GM12892 (cell line): ENCODE measurements at regions not wholly inside any gene's neighbourhood (a gene's known extent, or its start where the extent isn't known, plus 50 kb on each side); places are given as distances from the start of the nearest gene placed in this dataset.

Experiments
- POLR2A ChIP-seq: IDR thresholded peaks from 2 replicates; pipeline ENCODE4 v1.6.1; 2011; ENCODE audit warnings: low read depth, low read length, control low read depth
- POLR2AphosphoS5 ChIP-seq: IDR thresholded peaks from 2 replicates; pipeline ENCODE4 v1.6.1; 2011; ENCODE audit warnings: low read depth, low read length, control low read depth
- TAF1 ChIP-seq: IDR thresholded peaks from 2 replicates; pipeline ENCODE4 v1.6.1; 2011; ENCODE audit warnings: low read depth, mild to moderate bottlenecking, control low read depth, low read length, borderline replicate concordance

DNA sequence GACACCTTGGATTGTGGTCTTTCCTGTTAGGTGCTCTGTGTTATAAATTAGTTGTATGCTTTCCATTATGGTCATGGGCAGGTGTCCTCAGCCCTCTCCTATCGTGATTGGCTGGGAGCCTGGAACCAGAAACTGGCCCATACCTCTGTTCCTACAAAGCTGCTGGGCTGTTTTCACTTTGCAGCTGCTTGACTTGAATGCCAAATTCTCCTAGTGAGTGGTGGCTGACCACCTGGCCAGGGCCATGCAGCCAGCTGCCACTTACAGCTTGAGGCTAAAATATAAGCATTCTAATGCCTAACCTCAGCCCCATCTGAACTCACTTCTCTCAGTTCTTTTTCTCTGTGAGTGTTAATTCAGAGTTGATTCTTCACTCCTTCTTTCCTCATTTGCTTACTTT lies 239.3 kb upstream of the GBE1 start:
- TF ChIP-seq POLR2A (no peak), POLR2AphosphoS5 (no peak), TAF1 (no peak)
